ENCODE measurements at regions not wholly inside any gene's neighbourhood (a gene's known extent, or its start where the extent isn't known, plus 50 kb on each side); places are given as distances from the start of the nearest gene placed in this dataset.

DNA sequence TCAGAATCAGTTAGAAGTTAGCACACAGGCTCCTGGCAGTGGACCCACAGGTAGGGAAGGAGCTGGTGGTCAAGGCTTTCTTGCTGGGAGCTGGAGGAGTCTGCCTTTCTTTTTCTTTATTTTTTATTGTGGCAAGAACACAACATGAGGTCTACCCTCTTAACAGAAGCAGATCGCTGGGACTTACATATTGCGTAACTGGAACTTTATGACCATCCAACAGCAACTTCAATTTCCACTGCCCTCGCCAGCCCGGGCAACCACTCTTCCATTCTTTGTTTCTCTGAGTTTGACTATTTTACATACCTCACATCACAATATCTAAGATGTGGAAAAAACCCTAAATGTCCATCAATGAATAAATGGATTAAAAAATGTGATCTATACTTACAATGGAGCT, 147.8 kb upstream of the AJAP1 start:
- DNase-seq, result no peak

DNA sequence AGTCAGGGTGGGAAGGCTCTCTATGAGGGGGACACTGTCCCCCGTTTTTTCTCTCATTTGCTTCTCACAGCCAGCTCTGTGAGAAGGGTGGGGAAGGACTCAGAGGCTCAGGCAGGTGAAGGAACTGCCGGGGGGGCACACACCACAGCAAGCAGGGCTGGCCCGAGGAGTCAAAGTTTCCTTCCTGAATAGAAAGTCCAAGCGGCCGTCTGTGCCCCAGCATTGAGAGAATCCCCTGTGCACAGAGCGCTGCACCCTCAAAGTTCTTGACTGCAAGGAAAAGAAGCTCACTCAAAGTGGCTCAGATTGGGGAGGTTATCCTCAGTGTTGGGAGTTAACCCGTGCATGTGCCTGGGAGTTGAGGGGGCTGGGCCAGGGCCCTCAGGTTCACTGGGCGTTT, 145.2 kb upstream of the AJAP1 start:
- no peak for DNase-seq

DNA sequence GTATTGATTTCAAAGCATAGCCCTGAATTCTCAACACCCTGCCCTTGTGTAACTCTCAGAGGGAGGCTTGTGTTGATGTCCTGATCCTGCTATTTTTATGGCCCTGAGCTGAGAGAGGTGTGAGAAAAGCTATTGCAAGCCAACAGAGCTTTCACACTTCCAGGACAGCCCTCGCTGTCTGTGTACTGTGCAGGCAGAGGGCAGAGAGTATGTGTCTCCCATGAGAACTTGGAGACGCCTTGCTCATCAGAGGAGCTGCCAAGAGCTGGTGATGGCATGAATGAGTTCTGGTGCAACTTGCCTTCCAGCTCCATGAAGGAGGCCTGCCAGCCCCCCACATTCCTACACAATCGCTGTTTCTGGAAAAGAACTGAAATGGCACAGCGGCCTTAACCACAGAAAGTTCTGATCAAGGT, 144.1 kb upstream of the AJAP1 start:
- no peak for DNase-seq

DNA sequence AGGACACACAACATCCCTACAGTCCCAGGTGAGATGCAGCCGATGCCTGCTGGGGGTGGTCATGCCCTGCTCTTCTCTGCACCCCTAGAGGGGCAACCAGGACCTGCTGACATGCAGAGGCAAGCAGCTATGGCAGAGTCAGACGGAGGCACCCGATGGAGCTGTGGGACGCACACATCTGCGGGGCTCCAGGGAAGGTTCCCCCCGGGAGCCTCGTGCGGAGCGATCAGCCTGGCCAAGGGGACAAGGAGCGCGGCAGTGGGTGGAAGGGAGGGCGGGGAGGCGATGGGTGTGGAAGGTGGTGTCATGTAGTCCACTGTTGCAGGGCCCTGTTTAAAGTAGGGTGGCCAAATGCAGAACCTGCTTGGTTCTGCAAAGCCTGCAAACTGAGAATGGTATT, 143.0 kb upstream of the AJAP1 start:
- DNase-seq, result no peak

DNA sequence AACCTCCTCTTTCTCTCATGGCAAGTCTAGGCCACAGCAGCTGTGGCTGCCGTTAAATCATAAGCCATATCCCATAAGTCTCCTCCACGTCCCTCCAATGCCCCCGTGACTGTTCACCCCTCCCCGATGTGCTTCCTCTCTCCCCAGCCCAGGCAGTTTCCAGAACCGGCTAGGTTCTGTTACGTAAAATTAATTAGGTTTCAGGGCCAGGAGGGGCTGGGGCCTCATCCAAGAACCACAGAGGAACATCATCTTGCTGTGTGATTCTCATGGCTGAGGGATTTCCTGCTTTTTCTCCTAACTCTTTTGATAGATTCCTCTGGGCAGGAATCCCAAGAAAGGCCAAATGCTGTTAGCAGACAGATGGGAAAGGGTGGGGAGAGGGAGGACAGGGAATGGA, 141.8 kb upstream of the AJAP1 start:
- no peak for DNase-seq

DNA sequence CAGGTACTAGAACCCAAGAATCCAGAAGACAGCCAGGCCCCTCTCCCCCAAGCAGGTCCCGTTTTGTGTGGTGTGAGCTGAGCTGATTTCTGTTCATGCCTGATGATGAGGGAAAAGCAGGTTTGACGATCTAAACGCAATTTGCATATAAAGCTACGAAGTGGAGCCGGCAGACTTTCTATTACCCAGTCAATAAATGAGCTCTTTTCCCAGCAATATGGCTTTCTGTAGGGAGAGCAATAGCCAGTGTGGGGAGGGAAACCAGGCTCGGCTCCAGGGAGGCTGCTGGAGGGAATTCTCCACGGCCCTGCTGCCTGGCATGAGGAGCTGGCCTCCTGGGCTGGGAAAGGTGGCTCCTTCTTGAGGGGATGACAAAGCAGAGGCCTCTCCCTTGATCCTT, 140.7 kb upstream of the AJAP1 start:
- no peak for DNase-seq

DNA sequence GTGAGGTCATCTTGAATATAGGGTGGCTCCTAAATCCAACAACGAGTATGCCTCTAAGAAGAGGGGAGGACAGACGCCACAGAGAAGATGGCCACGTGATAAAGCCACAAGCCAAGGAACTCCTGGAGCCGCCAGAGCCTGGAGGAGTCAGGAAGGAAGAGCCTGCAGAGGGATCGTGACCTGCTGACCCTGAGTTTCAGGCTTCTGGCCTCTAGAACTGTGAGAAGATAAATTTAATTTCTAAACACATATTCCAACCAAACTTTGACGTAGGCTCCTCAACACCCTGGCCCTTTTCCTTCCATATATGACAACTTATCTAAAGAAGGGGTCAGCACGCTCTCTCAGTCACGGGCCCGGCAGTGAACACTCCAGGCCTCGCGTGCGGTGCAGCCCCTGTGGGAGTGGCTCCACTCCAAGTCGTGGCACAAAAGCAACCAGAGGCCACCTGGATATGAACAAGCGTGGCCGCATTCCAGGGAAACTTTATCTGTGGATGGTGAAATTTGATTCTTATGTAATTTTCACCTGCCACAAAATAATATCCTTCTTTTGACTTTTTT, 138.6 kb upstream of the AJAP1 start:
- no peak for DNase-seq

DNA sequence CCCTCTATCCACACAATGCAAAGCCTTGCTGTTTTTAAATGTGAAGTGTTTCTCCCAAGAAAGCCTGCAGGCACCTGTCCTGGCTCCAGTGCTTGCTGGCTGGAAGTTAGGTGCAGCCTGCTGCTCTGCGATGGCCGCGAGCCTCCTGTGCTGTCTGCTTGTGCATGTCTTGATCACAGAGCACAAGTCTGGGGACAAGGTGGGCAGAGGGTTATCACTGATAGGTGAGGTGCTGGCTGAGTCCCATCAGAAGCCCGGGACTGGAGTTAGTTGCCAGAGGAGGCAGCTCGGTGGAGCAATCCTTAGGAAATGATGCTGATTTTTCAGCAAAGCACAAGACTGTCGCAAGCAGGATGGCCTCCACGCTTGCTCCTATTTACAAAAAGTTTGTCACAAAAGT, 137.8 kb upstream of the AJAP1 start:
- no peak for DNase-seq

DNA sequence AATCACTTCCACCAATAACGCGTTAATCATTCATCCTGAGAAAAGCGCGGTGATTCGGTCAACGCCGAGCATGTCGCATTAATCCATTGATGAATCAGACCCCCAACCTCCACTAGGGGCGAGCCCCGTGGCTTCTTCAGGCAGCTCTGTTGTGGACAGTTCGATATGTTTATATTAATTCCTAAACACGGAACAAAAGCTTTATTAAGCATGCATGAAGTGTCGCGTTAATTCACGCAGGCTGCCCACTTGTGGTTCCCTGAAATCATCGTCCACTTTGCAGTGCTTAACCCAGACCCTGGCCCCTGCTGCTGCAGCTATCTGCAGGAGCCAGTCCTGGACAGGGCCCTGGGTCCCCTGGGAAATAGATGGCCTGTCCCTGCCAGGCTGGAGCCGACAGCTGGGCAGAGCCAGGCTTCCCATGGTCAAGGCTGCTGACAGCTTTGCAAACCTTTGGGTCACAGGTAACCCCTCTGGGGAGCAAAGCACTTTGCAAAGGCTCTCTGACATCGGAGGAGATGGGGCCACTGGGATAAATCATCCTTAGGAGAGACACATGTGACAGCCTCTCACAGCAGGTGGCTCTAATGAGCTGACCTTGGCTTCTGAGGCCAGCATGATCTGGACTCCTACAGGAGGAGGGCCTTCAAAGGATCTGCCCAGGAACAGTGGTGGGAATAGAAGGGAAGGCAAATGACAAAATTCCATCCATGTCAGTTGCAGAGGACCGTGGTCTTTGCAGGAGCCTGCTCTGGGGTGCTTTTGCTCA, 137.0 kb upstream of the AJAP1 start:
- no peak for DNase-seq

DNA sequence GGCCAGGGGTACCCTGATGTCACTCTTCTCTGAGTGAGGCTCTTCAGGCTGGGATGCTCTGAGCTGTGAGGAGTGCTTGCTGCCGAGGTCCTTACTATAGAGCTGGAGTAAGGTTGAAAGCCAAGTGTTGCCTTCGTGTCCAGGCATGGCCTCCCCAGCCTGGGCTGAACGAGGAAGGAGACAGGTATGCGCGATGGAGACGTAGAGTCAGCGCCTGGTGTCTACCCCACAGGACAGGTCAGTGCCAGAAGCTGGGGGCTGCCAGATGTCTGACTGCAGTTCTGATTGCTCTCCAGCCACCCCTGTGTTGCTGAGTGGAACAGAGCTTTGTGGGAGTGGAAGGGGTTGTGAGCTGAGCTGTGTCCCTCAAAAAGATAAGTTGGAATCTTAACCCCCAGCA, 135.8 kb upstream of the AJAP1 start:
- no peak for DNase-seq

DNA sequence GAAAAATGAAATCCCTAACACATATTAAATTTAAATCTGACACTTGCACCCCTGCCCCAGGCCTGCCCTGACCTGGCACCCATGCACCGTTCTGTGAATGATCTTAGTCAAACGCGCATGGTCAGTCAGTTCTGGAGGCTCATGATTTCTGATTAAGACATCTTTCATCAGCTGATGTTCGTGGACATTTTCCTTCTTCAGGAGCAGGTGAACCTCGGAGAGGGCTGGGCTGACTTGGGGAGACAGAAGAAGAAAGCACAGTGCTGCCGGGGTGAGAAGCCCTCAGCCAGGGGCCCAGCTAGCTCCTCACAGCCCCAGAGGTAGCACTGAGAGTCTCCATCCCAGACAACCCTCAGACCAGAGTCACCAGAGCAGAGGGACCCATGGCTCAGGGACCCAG, 134.5 kb upstream of the AJAP1 start:
- no peak for DNase-seq

DNA sequence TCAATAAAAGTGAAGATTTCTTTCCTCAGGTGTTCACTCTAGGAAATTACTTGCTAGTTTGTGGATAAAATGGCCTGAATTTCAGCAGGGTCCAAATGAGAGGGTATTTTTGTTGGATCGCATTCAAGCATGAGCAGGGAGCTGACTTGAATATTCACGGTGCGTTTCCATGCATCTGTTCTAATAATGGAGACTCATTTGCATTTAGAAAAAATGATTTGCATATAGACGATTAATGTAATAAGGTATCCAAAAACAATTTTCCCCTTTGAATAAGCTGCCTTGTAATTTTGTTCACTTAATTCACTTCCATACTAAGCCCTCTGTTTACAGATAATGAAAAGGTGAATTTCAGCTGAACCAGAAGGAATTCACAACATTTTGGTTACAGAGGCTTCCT, 130.9 kb upstream of the AJAP1 start:
- DNase-seq, result no peak

DNA sequence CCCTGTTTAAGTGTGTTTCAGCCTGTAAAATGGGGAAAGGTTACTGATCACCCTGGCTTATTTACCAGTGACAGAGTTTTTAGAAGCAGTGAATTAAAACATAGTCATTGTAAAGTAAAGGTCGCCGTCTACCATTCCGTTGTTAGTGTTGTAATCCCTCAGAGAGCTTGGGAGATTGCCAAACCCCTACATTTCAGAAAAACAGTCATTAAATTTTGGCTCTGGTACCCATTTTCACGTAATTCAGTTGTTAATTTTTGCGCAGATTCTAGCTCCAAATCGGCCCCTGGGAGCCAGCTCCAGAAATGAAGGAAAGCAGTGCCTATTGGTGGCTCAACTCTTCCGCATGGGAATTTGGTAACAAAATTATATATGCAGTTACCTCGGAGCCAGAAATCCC, 127.7 kb upstream of the AJAP1 start:
- no peak for DNase-seq

DNA sequence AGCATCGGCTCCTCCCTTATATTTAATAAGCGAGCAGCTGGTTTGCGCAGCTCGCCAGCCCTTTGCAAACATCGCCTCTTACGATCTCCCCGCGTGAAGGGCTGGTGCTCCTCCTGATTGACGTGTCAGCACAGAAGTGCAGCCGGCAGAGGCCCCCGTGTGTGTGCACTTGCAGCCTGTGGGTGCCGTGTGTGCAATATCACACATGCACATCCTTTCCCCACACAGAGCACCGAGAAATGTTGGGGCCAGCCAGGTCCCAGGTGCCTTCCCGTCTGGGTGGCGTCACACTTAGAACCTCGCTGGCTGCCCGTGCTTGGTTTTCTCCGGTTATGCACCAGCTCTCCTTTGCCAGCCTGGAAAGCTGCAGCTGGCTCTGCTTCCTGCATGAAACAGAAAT, 126.6 kb upstream of the AJAP1 start:
- no peak for DNase-seq

DNA sequence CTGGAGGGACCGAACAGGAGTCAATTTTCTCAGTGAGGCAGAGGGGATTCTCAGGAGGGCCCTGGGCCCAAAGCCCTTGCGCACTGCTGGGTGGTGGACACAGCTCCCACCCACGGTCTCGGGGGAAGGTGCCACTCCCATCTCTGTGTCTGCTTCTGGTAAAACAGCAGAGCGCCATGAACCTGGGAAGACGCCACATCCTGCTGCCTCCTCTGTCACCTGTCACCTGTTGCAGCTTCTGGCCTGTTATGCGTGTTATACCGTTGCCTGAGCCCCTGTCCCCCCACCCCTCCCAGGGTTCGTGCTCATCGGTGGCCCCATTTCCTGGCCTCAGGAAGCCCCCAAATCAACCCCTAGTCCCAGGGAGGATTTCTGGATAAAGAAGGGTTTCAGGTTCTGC, 125.8 kb upstream of the AJAP1 start:
- no peak for DNase-seq

DNA sequence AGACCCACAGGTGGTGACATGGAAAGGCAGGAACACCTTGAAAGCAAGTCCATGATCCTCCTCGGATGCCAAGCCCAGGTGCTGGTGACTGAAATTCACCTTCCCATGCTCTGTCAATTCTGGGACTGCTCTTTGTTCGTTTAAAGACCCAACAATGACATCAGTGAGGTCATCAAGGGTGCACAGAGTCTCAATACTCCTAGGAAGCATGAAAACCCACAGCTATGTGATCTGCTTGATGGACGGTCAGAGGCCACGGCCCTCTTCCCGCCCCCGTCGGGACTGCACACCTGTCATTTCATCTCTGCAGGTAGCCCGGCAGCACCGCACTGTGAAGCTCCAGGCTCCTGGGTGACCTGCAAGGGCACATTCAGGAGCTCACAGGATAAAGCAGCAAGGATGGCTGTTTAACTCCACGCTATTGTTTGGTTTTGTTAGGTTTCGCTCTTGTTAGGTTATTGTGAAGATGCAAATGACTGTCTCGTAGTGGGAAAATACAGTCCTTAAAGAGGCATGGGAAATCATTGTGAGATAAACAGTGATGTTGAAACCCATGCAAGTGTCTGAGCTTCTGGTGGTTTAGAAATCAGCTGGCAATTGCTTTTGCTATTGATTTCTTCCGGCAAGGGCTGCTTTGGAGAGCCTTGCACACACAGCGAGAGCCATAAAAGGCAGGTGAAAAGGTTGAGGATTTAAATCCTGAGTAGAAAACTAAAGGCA, 124.8 kb upstream of the AJAP1 start:
- DNase-seq, result no peak

DNA sequence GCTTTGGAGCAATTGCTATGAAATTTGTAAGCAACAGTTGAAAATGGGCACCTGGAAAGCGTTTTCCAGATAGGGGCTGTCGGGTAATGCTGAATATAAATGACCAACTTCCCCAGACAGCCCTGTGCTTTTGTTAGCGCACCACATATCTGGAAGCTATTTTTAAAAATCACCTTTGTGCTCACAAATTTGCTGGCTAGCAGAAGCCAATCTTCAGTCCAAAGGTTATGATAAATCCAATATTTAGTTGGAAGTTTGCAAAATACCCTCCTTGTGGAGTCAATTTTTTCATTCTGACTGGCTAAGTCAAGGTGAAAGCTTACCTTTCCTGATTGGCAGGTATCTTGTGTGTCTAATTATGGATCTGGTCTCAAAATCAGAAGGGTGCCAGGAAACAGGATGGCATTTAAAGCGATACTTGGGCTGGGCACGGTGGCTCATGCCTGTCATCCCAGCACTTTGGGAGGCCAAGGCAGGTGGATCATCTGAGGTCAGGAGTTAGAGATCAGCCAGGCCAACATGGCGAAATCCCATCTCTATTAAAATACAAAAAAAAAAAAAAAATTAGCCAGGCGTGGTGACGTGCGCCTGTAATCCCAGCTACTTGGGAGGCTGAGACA, 124.1 kb upstream of the AJAP1 start:
- no peak for DNase-seq

DNA sequence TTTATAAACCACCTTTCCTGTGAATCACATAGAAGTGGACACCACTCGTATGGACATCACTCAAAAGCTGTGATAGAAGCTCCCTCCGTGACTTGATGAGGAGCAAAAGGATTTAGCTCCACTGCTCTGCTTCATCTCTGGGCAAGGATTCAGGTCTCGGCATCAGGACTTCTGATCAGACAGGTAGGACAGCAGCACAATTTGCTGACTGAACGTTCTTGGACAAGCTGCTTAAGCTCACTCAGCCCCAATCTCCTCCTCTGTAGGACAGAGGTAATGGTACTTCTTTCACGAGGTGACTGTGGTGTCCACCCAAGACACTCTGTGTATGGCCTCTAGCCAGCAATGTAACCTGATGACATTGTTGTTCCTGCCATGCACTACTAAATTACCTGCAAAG, 122.6 kb upstream of the AJAP1 start:
- DNase-seq, result no peak

DNA sequence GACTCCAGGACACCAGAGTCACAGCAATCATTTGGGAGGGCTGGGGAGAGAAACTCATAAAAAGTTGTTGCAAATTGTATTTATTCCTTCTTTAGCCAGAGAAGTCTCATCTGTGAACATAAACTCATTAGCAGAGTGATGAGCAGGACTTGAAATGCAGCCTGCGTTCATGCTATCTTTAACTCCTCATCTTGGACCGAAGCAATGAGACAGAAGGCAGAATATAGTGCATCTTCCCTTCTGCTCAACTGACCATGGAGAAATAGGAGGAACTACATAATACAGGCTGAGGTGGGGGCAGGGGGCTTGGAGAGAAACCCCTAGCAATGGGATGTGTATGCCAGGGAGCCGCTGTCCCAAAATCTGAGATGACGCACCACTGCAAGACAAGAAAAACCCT, 121.8 kb upstream of the AJAP1 start:
- DNase-seq, result no peak

DNA sequence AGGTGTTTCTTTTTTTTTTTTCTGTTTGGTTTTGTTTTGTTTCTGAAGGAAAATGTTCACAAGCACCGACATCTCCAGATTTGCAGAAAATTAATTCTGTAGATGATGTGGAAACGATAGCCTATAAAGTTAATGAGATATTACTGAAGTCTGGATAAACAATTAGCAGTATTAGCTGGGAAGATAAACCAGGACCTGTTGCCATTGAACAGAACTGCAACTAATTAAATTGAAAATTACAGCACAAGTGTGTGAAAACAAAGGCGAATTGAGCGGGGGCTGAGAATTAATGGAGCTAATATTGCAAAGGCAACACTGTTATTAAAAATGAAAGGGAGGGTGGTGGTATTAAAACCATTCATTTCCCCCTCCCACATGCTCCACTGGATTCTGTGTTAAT, 107.5 kb upstream of the AJAP1 start:
- no peak for DNase-seq

DNA sequence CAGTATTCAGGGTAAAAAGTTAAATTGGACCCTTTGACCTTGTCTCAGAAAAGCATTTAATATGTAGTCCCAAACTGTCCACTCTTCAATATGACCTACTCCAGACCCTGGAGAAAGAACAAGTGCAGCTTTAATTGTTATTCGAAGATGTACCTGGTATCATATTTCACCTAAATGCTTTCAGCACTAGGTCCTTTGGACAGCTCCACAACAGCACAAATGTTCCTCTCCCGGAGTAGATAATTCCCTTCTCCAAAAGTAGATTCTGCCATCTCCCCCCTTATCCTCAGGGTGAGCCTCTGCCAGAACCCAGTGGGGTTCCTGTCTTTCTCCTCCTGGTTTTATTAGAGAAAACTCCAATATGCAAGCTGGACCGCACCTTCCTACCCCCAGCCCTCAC, 104.5 kb upstream of the AJAP1 start:
- no peak for DNase-seq

DNA sequence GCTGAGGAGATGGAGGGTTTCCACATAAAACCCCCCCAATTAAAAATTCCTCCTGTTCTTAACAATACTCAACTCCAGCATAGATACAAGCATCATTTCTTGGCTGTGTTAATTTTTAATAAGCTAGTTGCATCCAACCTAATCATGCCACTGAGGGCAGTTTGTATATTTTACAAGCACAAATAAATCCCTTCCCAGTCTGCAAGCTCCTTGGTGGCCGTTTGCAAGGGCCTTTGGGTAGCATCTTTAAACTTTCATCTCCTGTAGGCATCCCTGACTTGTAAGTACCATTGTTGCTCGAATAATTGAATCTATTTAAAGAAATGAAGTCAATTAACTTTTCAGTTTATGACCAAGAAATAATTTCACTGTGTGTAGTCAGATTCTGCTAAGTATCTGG, 103.5 kb upstream of the AJAP1 start:
- no peak for DNase-seq

DNA sequence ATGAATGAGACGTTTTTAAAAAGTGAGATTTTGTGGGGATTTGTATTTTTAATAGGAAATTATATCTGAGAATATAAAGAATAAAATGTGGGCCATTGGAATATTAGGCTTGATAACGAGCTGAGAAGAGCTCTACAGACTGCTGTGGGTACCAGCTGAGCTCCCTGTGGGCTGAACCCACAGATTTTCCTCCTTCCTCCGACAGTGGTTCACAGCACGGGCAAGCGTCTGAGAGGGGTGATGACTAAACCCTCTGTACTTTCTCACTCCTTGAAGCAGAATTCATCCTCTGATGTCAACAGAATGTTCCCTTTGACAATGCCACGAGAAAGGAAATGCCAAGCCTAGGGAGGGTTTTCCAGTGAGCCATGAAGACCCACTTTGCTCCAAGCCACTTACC, 102.7 kb upstream of the AJAP1 start:
- no peak for DNase-seq

DNA sequence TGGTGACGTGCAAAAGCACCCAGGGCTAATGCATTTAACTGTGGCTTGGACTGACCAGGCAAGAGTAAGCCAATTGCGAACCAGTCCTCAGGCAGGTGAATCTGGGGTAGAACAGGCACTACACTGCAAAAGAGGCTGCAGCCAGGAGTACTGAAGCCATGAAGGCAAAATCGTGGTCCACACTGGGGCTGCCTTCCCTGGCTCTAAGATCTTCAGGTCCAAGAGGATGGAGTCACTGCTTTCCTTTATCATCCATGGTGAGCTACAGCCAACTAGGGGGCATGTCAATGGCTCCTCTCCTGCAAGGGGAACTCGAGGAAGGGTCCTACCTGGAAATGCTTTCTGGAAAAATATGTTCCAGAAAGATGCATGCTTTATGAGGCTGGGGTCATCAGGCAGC, 100.6 kb upstream of the AJAP1 start:
- no peak for DNase-seq

All from SW 1271 (cell line).